Glutamatergic neuron (in vitro differentiated cells): ENCODE measurements at regions not wholly inside any gene's neighbourhood (a gene's known extent, or its start where the extent isn't known, plus 50 kb on each side); places are given as distances from the start of the nearest gene placed in this dataset.

ENCODE experiments used
- DNase-seq: peaks from one replicate; pipeline ENCODE4 v3.0.0; 2022
- H3K27ac Mint-ChIP-seq: one replicate; pipeline ENCODE4 v1.8.0; 2020; ENCODE audit warnings: mild to moderate bottlenecking, mixed read lengths, inconsistent platforms; ENCODE audit not compliant: unreplicated experiment
- H3K27me3 Mint-ChIP-seq: one replicate; pipeline ENCODE4 v1.8.0; 2020; ENCODE audit warnings: mild to moderate bottlenecking, moderate library complexity, mixed read lengths, inconsistent platforms; ENCODE audit not compliant: unreplicated experiment
- H3K36me3 Mint-ChIP-seq: one replicate; pipeline ENCODE4 v1.8.0; 2020; ENCODE audit warnings: mild to moderate bottlenecking, mixed read lengths, inconsistent platforms; ENCODE audit not compliant: unreplicated experiment
- H3K4me1 Mint-ChIP-seq: one replicate; pipeline ENCODE4 v1.8.0; 2020; ENCODE audit warnings: mild to moderate bottlenecking, low read depth, mixed read lengths, inconsistent platforms; ENCODE audit not compliant: unreplicated experiment
- H3K4me3 Mint-ChIP-seq: one replicate; pipeline ENCODE4 v1.8.0; 2020; ENCODE audit warnings: mild to moderate bottlenecking, mixed read lengths, inconsistent platforms; ENCODE audit not compliant: unreplicated experiment
- H3K9me3 Mint-ChIP-seq: one replicate; pipeline ENCODE4 v1.8.0; 2020; ENCODE audit warnings: mild to moderate bottlenecking, moderate library complexity, mixed read lengths, inconsistent platforms; ENCODE audit not compliant: unreplicated experiment
- TF ChIP-seq, protein P1 (sequence below): fragments of 200-600 bp; sonication (generic); IDR thresholded peaks from one replicate; pipeline ENCODE4 v1.5.0; 2021; ENCODE audit not compliant: partially characterized antibody, unreplicated experiment

DNA sequence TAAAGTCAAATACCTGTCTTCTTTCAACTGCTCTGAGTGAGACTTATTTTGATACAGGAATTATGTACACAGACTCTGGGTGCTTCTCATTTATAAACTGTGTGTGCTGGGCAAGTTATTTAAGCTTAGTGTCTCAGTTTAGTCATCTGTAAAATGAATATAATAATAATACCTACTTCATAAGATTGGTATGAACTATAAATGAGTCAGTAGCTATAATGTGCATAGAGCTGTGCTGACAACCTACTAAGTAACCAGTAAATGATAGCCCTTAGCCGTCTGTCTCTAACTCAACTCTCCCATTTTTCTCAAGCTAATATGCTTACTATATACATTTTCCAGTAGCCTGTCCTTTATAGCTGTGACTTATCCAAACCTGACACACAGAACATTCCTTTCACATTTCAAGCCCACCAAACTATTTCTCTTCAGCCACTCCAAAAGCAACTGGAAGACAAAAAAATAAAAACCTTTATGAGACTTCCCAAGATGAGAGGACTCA is 319.8 kb downstream of the ETAA1 start:
- no peaks in the 10 kb centered on the region for H3K4me1 Mint-ChIP-seq
- no peaks in the 10 kb centered on the region for H3K27me3 Mint-ChIP-seq
- H3K36me3 Mint-ChIP-seq, result peaks cover 5% of the 10 kb centered on the region
- H3K9me3 Mint-ChIP-seq, result no peaks in the 10 kb centered on the region
- TF ChIP-seq, protein P1, sequence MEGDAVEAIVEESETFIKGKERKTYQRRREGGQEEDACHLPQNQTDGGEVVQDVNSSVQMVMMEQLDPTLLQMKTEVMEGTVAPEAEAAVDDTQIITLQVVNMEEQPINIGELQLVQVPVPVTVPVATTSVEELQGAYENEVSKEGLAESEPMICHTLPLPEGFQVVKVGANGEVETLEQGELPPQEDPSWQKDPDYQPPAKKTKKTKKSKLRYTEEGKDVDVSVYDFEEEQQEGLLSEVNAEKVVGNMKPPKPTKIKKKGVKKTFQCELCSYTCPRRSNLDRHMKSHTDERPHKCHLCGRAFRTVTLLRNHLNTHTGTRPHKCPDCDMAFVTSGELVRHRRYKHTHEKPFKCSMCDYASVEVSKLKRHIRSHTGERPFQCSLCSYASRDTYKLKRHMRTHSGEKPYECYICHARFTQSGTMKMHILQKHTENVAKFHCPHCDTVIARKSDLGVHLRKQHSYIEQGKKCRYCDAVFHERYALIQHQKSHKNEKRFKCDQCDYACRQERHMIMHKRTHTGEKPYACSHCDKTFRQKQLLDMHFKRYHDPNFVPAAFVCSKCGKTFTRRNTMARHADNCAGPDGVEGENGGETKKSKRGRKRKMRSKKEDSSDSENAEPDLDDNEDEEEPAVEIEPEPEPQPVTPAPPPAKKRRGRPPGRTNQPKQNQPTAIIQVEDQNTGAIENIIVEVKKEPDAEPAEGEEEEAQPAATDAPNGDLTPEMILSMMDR, result no peak
- H3K4me3 Mint-ChIP-seq, result no peak overlapping the region
- H3K27ac Mint-ChIP-seq, result no peak overlapping the region
- DNase-seq, result no peak

DNA sequence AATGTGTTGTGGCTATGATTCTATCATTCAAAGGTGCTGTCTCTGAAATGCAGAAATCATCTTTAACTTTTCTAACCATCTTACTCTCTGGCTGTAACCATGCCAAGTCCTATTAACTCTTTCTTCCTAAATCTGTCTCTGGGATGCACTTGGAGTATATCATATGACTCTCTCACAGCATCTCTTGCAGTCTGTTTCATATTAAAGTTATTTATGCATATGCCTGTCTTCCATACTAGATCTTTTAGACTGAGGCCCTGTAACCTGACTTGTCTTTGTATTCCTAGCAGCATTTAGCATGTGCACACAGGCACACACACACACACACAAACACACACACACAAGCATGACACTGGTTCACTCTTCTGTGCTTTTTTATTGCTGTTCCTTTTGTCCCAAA is 320.6 kb downstream of the ETAA1 start:
- Mint-ChIP-seq H3K9me3 (no peaks in the 10 kb centered on the region), H3K27ac (no peak overlapping the region), H3K27me3 (no peaks in the 10 kb centered on the region), H3K4me3 (no peak overlapping the region), H3K36me3 (peaks cover 5% of the 10 kb centered on the region), H3K4me1 (no peaks in the 10 kb centered on the region)
- no peak for DNase-seq
- TF ChIP-seq, protein P1, result no peak

DNA sequence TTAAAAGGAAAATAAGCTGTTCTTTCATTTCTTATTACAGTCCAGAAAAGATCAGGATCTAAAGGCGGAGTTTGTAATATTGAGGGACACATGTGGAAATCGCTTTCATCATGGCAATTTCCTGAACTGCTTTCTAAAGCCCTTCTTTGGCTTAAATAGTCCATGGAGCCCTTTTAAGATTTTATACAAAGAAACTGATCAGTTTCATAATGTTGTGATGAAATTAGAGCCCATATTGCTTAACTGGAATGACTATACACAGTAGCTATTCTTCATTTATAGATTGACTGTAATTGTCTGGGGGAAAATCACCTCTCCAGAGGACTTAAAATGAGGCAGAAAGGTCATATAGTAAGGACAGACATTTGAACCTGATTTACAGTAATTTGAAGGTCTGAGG is 322.2 kb downstream of the ETAA1 start:
- H3K9me3 Mint-ChIP-seq, result no peaks in the 10 kb centered on the region
- H3K27ac Mint-ChIP-seq, result no peak overlapping the region
- peaks cover 5% of the 10 kb centered on the region for H3K36me3 Mint-ChIP-seq
- H3K4me1 Mint-ChIP-seq, result no peaks in the 10 kb centered on the region
- H3K4me3 Mint-ChIP-seq, result no peak overlapping the region
- no peak for DNase-seq
- H3K27me3 Mint-ChIP-seq, result no peaks in the 10 kb centered on the region
- TF ChIP-seq, protein P1, result no peak

DNA sequence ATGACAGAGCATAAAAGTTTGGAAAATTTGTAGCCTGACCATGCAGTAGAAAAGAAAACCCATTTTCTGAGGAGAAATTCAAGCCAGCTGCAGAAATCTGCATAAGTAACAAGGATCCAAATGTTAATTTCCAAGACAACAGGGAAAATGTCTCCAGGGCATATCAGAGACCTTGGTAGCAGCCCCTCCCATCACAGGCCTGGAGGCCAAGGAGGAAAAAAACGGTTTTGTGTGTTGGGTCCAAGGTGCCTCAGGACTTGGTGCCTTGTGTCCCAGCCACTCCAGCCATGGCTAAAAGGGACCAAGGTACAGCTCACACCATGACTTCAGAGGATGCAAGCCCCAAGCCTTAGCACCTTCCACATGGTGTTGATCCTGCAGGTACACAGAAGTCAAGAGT is 324.4 kb downstream of the ETAA1 start:
- H3K27ac Mint-ChIP-seq, result no peak overlapping the region
- H3K9me3 Mint-ChIP-seq, result no peaks in the 10 kb centered on the region
- H3K4me3 Mint-ChIP-seq, result no peak overlapping the region
- no peaks in the 10 kb centered on the region for H3K27me3 Mint-ChIP-seq
- H3K4me1 Mint-ChIP-seq, result no peaks in the 10 kb centered on the region
- TF ChIP-seq, protein P1, result no peak
- H3K36me3 Mint-ChIP-seq, result peaks cover 5% of the 10 kb centered on the region
- no peak for DNase-seq

DNA sequence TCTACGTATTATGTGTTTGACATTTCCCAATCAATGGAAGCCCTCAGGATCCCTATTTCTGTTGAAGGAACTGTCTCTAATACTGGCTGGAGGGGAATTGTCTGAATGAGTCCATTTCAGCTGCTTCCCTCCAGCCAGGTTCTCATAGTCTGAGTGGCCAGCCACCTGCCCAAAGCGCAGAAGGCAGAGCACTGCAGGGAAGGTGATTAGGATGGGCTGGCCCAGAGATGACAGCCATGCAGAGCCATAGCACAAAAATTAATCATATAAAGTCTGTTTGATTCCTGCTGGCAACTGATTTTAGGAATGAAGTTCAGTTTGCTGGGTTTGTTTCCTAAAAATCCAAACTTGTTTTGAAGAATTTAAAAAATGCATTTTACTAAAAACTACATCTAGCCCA is 327.1 kb downstream of the ETAA1 start:
- TF ChIP-seq, protein P1, result no peak
- H3K4me3 Mint-ChIP-seq, result no peak overlapping the region
- no peaks in the 10 kb centered on the region for H3K9me3 Mint-ChIP-seq
- H3K27me3 Mint-ChIP-seq, result no peaks in the 10 kb centered on the region
- H3K27ac Mint-ChIP-seq, result no peak overlapping the region
- DNase-seq, result no peak
- peaks cover 5% of the 10 kb centered on the region for H3K36me3 Mint-ChIP-seq
- no peaks in the 10 kb centered on the region for H3K4me1 Mint-ChIP-seq
